ENCODE measurements at regions not wholly inside any gene's neighbourhood (a gene's known extent, or its start where the extent isn't known, plus 50 kb on each side); places are given as distances from the start of the nearest gene placed in this dataset.

DNA sequence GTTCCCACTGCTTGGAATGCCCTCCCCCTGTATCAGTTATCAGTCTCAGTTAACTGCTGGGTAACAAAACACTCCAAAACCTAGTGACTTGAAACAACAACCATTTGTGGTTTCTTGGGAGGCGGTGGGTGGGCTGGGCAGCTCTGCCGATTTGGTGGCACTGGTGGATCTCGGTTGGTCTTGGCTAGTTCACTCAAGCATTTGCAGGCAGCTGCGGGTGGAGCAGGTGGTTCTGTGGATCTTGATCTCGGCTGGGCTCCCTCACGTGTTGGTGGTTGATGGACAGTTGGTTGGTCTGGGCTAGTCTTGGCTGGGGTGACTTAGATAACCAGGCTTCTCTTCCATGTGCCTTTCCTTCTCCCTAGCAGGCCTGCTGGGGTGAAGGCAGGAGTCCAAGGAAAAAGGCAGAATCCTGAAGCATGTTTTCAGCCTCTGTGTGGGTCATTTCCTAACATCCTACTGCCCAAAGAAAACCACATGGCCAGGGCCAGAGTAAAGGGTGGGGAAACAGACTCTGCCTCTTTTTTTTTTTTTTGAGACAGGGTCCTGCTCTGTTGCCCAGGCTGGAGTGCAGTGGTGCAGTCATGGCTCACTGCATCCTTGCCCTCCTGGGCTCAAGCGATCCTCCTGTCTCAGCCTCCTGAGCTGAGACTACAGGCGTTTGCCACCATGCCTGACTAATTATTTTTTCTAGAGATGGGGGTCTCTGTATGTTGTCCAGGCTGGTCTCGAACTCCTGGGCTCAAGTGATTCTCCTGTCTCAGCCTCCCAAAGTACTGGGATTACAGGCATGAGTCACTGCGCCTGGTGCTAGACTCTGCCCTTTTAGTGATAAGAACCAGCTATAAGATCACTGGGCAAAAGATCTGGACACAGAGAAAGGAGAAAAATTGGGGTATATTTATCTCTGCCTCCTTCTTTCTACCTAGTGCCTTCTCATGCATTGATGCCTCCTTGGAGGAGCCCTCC, 183.7 kb downstream of the RGS3 start:
- peak; percentile 29 for DNase-seq (ENCODE audit: low spot score)

GRCh38 chr9:113648048-113648447, 184.5 kb downstream of the RGS3 start:
- DNase-seq (ENCODE audit: low spot score) = peak; percentile 32

DNA sequence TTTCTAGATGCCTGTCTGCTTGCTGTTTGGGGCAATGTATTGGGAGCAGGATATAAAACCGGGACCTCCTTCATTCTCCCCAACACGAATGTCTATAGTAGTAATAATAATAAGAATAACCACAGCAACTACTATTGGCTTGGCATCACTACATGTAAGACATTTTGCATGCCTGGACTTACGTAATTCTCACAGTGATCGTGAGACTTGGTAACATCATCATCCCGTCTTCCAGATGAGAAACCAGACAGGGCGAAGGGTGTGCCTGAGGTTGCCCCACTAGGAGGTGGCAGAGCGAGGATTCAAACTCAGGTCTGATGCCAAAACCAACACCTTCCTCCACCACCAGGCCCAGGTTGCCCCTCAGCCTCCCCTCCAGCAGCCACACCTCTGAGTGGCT, 185.1 kb downstream of the RGS3 start:
- peak; percentile 18 for DNase-seq (ENCODE audit: low spot score)

DNA sequence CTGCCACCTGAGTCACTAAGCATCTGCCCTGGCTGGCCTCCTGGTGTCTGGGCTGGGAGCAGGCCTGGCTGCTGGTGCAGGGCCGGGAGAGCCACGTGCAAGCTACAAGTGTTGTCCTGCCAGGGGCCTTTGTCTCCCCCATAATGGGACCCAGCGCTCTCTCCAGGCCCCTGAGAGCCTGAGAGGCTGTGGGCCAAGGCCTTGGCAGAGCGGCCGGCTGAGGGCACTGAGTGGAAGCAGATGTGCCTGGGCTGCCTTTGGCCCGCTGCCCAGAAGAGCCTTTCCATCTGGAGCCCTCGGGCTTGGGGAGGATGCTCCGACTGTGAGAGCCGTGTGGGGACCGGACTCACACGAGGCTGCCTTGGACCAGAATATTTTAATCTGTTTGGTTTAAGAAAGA, 185.5 kb downstream of the RGS3 start:
- DNase-seq (ENCODE audit: low spot score) = peak; percentile 46

DNA sequence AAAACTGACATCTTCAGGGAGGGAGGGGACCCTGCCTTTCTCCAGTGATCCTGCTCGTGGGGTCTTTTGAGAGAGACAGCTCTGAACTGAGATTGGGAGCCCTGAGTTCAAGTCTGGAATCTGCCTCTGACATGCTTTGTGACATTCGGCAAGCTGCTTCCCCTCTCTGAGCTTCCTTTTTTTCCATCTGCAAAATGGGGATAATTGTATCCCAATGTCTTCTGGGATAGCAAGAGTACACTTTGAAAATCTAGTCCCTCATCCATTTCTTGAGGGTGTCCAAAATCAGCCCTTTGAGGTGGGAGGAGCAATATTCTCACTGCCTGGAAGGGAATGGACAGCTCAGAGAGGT, 186.3 kb downstream of the RGS3 start:
- DNase-seq (ENCODE audit: low spot score) = no peak

DNA sequence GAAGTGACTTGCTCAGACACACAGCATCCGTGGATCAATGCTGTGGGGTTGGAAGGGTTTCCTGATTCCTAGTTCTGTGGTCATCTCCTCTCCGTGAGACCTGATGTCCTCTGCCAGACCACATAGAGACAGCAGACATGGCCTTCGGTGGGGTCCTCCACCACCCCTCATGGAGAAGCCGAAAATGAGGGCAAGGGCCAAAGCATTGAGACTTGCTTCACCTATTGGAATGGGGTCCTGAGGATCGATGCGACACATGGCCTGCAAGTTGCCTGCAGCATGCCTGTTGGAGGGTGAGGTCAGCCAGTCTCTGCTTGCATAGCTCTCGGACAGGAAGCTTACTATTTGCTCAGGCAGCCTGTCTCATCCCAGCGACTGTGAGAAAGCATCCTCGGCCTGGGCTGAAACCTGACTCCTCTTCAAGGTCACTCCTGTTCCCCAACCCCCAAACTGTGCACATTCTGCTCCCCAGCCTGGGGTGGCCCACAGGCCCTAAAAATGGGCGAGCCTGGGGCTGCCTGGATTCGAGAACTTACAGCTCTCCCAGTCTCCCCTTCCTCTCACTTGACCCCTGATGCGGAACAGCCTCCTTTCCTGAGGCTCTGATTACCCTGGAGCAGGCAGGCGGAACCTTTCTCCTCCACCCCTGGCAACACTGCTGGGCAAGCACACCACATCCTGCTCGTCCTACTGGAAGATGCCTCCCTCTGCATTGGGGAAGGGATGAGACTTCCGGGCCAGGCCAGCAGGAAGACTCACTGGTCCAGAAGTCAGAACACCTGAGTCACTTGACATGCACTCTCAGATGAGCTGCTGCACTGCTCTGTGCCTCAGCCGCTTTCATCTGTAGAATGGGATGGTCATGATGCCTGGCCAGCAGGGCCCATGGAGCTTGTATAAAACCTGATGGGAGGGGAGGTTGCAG, 186.9 kb downstream of the RGS3 start:
- peak; percentile 45 for DNase-seq (ENCODE audit: low spot score)

- no peak for DNase-seq (ENCODE audit: low spot score)
Observed at GRCh38 chr9:113651896-113652295, 188.4 kb downstream of the RGS3 start.

GRCh38 chr9:113652355-113653152, 189.0 kb downstream of the RGS3 start:
- DNase-seq (ENCODE audit: low spot score) = no peak

GRCh38 chr9:113653746-113654604, 190.4 kb downstream of the RGS3 start:
- DNase-seq (ENCODE audit: low spot score) = peak; percentile 30

- DNase-seq (ENCODE audit: low spot score) = no peak
Observed at GRCh38 chr9:113654605-113655428, 191.3 kb downstream of the RGS3 start.

- DNase-seq (ENCODE audit: low spot score) = no peak
Observed at GRCh38 chr9:113656771-113657670, 193.5 kb downstream of the RGS3 start.

- peak; percentile 90 for DNase-seq (ENCODE audit: low spot score)
Observed at GRCh38 chr9:113657765-113658544, 194.4 kb downstream of the RGS3 start.

DNA sequence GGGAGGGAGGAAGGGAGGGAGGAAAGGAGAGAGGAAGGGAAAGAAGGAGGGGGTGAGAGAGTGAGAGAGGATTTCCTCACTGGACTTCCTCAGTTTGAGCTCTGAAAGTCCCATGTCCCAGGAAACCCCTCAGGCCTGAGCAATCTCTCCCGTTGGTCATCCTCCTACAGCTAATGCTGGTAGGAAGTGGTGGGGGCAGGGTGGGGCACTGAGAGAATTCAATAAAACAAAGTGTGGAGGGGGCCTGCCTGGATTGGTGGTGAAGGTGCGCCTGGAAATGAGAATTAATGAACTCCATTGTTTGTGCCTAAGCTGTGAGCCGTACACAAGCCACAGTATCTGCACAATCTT, 195.0 kb downstream of the RGS3 start:
- DNase-seq (ENCODE audit: low spot score) = no peak

GRCh38 chr9:113659039-113659438, 195.5 kb downstream of the RGS3 start:
- DNase-seq (ENCODE audit: low spot score) = no peak

GRCh38 chr9:113659740-113660139, 196.2 kb downstream of the RGS3 start:
- no peak for DNase-seq (ENCODE audit: low spot score)

- no peak for DNase-seq (ENCODE audit: low spot score)
Observed at GRCh38 chr9:113660196-113660595, 196.7 kb downstream of the RGS3 start.

DNA sequence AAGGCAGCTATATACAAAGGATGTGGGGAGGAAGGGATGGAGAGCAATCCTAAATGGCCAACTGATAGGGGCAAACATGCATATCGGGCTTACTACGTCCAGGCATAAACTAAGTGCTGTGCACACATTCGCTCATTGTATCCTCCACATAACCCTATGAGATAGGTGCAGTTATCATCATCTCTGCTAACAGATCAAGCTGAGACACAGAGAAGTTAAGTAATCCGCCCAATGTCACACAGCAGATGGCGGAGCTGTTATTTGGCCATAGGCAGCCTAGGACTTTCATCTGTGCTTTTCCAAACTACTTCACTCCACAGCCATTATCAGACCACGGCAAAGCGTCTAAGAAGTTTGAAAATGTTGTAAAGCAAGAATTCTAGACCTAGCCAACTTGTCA, 197.5 kb downstream of the RGS3 start:
- no peak for DNase-seq (ENCODE audit: low spot score)

GRCh38 chr9:113664181-113664875, 200.8 kb downstream of the RGS3 start:
- DNase-seq (ENCODE audit: low spot score) = no peak

Measured in ecto neural progenitor cell (in vitro differentiated cells).